ENCODE measurements at regions not wholly inside any gene's neighbourhood (a gene's known extent, or its start where the extent isn't known, plus 50 kb on each side); places are given as distances from the start of the nearest gene placed in this dataset.

DNA sequence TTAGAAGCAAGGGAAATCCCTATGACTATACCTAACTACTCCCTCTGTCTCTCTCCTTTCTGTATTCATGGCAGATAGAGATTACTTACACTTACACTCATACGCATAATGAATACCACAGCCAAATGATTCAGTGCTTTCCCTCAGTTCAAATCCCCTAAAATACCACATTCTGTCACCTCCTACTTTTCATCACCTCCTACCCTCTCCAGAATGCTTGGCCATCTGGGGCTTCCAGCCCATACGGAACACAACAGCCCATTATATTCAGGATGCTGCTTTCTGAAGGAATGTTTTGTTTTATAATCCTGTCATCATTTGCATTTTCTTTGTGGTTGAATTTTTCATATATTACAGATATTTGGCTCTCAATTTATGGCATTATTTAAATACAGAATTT lies 361.6 kb downstream of the GRIA2 start:
- Histone ChIP-seq H2AFZ (no peak overlapping the region), H3K27ac (ENCODE audit: low read depth) (no peak overlapping the region), H3K27me3 (ENCODE audit: insufficient read depth) (no peaks in the 10 kb centered on the region), H3K4me1 (ENCODE audit: insufficient read depth) (no peaks in the 10 kb centered on the region), H3K4me3 (no peak overlapping the region), H4K20me1 (replicated peaks; ENCODE audit: insufficient read depth) (no peaks in the 10 kb centered on the region), H3K79me2 (replicated peaks; ENCODE audit: insufficient read depth) (no peaks in the 10 kb centered on the region), H3F3A (replicated peaks; ENCODE audit: low read depth) (no peaks in the 10 kb centered on the region), H3K36me3 (ENCODE audit: insufficient read depth) (no peaks in the 10 kb centered on the region), H3K4me2 (no peak overlapping the region), H3K9me2 (ENCODE audit: insufficient read depth) (0 out of 2 replicates have a peak, but pooled peaks cover 3% of the 10 kb centered on the region)
- DNase-seq (ENCODE audit: low spot score) (no peak), ATAC-seq (no peak)
- peaks cover 2% of the 10 kb centered on the region; the same call in 1 of the 3 replicates for H3K9me3 Mint-ChIP-seq
- H3K27ac Mint-ChIP-seq, result no peak overlapping the region
- H3K4me1 Mint-ChIP-seq, result no peaks in the 10 kb centered on the region
- TF ChIP-seq STAT1 (IDR thresholded peaks at IDR 0.05; ENCODE audit: unreplicated experiment) (no peak), EZH2 (IDR thresholded peaks at IDR 0.05; ENCODE audit: low read depth, unreplicated experiment) (no peak), CREB1 (CRISPR knock-in tag; IDR thresholded peaks at IDR 0.05; ENCODE audit: low read depth) (no peak), NANOG (IDR thresholded peaks at IDR 0.05; ENCODE audit: borderline replicate concordance) (no peak), JUNB (IDR thresholded peaks at IDR 0.05; ENCODE audit: unreplicated experiment) (no peak), ZNF331 (CRISPR knock-in tag; IDR thresholded peaks at IDR 0.05; ENCODE audit: low read depth) (no peak), EZH2phosphoT487 (IDR thresholded peaks at IDR 0.05; ENCODE audit: unreplicated experiment) (no peak), ZNF114 (CRISPR knock-in tag; IDR thresholded peaks at IDR 0.05) (no peak), POLR2AphosphoS5 (IDR thresholded peaks at IDR 0.05; ENCODE audit: low read depth) (no peak)
- TF ChIP-seq, protein P1, sequence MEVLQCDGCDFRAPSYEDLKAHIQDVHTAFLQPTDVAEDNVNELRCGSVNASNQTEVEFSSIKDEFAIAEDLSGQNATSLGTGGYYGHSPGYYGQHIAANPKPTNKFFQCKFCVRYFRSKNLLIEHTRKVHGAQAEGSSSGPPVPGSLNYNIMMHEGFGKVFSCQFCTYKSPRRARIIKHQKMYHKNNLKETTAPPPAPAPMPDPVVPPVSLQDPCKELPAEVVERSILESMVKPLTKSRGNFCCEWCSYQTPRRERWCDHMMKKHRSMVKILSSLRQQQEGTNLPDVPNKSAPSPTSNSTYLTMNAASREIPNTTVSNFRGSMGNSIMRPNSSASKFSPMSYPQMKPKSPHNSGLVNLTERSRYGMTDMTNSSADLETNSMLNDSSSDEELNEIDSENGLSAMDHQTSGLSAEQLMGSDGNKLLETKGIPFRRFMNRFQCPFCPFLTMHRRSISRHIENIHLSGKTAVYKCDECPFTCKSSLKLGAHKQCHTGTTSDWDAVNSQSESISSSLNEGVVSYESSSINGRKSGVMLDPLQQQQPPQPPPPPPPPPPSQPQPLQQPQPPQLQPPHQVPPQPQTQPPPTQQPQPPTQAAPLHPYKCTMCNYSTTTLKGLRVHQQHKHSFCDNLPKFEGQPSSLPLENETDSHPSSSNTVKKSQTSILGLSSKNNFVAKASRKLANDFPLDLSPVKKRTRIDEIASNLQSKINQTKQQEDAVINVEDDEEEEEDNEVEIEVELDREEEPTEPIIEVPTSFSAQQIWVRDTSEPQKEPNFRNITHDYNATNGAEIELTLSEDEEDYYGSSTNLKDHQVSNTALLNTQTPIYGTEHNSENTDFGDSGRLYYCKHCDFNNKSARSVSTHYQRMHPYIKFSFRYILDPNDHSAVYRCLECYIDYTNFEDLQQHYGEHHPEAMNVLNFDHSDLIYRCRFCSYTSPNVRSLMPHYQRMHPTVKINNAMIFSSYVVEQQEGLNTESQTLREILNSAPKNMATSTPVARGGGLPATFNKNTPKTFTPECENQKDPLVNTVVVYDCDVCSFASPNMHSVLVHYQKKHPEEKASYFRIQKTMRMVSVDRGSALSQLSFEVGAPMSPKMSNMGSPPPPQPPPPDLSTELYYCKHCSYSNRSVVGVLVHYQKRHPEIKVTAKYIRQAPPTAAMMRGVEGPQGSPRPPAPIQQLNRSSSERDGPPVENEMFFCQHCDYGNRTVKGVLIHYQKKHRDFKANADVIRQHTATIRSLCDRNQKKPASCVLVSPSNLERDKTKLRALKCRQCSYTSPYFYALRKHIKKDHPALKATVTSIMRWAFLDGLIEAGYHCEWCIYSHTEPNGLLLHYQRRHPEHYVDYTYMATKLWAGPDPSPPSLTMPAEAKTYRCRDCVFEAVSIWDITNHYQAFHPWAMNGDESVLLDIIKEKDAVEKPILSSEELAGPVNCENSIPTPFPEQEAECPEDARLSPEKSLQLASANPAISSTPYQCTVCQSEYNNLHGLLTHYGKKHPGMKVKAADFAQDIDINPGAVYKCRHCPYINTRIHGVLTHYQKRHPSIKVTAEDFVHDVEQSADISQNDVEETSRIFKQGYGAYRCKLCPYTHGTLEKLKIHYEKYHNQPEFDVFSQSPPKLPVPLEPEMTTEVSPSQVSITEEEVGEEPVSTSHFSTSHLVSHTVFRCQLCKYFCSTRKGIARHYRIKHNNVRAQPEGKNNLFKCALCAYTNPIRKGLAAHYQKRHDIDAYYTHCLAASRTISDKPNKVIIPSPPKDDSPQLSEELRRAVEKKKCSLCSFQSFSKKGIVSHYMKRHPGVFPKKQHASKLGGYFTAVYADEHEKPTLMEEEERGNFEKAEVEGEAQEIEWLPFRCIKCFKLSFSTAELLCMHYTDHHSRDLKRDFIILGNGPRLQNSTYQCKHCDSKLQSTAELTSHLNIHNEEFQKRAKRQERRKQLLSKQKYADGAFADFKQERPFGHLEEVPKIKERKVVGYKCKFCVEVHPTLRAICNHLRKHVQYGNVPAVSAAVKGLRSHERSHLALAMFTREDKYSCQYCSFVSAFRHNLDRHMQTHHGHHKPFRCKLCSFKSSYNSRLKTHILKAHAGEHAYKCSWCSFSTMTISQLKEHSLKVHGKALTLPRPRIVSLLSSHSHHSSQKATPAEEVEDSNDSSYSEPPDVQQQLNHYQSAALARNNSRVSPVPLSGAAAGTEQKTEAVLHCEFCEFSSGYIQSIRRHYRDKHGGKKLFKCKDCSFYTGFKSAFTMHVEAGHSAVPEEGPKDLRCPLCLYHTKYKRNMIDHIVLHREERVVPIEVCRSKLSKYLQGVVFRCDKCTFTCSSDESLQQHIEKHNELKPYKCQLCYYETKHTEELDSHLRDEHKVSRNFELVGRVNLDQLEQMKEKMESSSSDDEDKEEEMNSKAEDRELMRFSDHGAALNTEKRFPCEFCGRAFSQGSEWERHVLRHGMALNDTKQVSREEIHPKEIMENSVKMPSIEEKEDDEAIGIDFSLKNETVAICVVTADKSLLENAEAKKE (CRISPR knock-in tag; IDR thresholded peaks at IDR 0.05), result no peak
- TF ChIP-seq, protein P2, sequence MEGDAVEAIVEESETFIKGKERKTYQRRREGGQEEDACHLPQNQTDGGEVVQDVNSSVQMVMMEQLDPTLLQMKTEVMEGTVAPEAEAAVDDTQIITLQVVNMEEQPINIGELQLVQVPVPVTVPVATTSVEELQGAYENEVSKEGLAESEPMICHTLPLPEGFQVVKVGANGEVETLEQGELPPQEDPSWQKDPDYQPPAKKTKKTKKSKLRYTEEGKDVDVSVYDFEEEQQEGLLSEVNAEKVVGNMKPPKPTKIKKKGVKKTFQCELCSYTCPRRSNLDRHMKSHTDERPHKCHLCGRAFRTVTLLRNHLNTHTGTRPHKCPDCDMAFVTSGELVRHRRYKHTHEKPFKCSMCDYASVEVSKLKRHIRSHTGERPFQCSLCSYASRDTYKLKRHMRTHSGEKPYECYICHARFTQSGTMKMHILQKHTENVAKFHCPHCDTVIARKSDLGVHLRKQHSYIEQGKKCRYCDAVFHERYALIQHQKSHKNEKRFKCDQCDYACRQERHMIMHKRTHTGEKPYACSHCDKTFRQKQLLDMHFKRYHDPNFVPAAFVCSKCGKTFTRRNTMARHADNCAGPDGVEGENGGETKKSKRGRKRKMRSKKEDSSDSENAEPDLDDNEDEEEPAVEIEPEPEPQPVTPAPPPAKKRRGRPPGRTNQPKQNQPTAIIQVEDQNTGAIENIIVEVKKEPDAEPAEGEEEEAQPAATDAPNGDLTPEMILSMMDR (conservative IDR thresholded peaks at IDR 0.05; ENCODE audit: low read depth in 2 of 2), result no peak
- TF ChIP-seq, protein P3, sequence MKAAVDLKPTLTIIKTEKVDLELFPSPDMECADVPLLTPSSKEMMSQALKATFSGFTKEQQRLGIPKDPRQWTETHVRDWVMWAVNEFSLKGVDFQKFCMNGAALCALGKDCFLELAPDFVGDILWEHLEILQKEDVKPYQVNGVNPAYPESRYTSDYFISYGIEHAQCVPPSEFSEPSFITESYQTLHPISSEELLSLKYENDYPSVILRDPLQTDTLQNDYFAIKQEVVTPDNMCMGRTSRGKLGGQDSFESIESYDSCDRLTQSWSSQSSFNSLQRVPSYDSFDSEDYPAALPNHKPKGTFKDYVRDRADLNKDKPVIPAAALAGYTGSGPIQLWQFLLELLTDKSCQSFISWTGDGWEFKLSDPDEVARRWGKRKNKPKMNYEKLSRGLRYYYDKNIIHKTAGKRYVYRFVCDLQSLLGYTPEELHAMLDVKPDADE (IDR thresholded peaks at IDR 0.05), result no peak
- TF ChIP-seq, protein P4, sequence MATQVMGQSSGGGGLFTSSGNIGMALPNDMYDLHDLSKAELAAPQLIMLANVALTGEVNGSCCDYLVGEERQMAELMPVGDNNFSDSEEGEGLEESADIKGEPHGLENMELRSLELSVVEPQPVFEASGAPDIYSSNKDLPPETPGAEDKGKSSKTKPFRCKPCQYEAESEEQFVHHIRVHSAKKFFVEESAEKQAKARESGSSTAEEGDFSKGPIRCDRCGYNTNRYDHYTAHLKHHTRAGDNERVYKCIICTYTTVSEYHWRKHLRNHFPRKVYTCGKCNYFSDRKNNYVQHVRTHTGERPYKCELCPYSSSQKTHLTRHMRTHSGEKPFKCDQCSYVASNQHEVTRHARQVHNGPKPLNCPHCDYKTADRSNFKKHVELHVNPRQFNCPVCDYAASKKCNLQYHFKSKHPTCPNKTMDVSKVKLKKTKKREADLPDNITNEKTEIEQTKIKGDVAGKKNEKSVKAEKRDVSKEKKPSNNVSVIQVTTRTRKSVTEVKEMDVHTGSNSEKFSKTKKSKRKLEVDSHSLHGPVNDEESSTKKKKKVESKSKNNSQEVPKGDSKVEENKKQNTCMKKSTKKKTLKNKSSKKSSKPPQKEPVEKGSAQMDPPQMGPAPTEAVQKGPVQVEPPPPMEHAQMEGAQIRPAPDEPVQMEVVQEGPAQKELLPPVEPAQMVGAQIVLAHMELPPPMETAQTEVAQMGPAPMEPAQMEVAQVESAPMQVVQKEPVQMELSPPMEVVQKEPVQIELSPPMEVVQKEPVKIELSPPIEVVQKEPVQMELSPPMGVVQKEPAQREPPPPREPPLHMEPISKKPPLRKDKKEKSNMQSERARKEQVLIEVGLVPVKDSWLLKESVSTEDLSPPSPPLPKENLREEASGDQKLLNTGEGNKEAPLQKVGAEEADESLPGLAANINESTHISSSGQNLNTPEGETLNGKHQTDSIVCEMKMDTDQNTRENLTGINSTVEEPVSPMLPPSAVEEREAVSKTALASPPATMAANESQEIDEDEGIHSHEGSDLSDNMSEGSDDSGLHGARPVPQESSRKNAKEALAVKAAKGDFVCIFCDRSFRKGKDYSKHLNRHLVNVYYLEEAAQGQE (IDR thresholded peaks at IDR 0.05; ENCODE audit: unreplicated experiment), result no peak
- H3K27me3 Mint-ChIP-seq (ENCODE audit: insufficient read depth, low read depth, poor library complexity), result peaks cover 3% of the 10 kb centered on the region
- no peak overlapping the region for H3K4me3 Mint-ChIP-seq
- H3K36me3 Mint-ChIP-seq (ENCODE audit: low read depth), result no peaks in the 10 kb centered on the region
